ENCODE measurements at regions not wholly inside any gene's neighbourhood (a gene's known extent, or its start where the extent isn't known, plus 50 kb on each side); places are given as distances from the start of the nearest gene placed in this dataset.
"Not testable (repeated sequence)": the region's sequence is repeated elsewhere in the genome, so short reads cannot be mapped to it uniquely, and the experiment has no call there.

DNA sequence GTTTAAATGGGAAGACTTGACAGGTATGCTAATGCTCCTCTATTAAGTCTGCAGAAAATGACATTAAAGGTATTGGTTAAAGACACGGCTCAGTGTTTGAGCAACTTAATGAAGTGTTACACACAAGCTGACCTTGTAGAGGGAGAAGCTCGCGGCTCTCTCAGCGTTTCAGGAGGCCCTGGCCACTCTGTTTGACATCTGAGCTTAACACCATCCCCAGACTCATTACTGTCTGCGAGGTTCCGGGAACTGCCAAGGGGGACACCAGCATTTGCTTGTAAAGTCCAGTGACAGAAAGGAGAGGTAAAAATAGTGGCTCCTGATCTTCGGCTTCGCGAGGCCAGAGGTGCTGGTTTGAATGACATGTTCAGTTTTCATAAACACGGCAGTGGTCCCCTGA is 540.7 kb upstream of the CADM1 start:
- no peak overlapping the region for H3K4me3 ChIP-seq (ENCODE audit: low read length)
- no peak for DNase-seq (ENCODE audit: low read depth)
- TF ChIP-seq, protein P1, sequence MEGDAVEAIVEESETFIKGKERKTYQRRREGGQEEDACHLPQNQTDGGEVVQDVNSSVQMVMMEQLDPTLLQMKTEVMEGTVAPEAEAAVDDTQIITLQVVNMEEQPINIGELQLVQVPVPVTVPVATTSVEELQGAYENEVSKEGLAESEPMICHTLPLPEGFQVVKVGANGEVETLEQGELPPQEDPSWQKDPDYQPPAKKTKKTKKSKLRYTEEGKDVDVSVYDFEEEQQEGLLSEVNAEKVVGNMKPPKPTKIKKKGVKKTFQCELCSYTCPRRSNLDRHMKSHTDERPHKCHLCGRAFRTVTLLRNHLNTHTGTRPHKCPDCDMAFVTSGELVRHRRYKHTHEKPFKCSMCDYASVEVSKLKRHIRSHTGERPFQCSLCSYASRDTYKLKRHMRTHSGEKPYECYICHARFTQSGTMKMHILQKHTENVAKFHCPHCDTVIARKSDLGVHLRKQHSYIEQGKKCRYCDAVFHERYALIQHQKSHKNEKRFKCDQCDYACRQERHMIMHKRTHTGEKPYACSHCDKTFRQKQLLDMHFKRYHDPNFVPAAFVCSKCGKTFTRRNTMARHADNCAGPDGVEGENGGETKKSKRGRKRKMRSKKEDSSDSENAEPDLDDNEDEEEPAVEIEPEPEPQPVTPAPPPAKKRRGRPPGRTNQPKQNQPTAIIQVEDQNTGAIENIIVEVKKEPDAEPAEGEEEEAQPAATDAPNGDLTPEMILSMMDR (conservative IDR thresholded peaks at IDR 0.05; ENCODE audit: low read depth, low read length): no peak

DNA sequence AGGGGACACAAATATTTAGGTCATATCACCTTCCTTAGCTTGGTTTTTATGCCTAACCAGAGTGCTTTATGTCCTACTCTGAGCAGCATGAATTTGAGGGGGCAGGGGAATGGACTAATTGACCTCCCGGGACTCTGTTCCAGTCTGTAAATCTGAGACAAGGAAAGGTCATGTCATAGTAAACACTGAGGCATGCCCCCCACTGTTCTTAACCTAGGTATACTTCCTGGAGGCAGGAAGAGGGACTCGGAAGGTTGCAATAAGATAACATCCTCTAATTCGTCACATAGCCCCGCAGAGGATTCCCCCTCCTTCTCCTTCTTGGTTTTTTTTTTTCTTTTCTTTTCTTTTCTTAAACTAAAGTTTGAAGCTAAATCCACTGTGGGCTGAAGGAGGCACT is 540.3 kb upstream of the CADM1 start:
- no peak overlapping the region for H3K4me3 ChIP-seq (ENCODE audit: low read length)
- TF ChIP-seq, protein P1 (conservative IDR thresholded peaks at IDR 0.05; ENCODE audit: low read depth, low read length): no peak
- no peak for DNase-seq (ENCODE audit: low read depth)

DNA sequence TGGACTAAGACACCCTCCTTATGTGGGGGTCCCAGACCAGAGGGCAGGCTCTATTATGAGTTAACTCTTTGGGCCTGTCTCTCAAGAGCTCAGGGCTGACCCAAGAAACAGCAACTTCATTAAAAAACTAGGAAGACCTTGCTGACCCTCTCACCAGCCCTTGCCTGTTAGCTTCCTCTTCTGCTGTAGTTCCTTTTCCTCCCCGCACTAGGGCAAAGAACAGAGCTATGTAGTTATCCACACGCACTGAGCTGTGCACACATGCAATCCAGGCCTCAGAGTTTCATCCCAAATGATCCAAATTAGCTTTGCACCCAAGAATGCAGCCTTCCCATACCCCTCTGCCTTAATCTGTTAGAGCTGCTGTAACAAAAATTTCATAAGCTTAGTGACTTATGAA is 539.6 kb upstream of the CADM1 start:
- H3K4me3 ChIP-seq (ENCODE audit: low read length): no peak overlapping the region
- TF ChIP-seq, protein P1 (conservative IDR thresholded peaks at IDR 0.05; ENCODE audit: low read depth, low read length): no peak
- no peak for DNase-seq (ENCODE audit: low read depth)

DNA sequence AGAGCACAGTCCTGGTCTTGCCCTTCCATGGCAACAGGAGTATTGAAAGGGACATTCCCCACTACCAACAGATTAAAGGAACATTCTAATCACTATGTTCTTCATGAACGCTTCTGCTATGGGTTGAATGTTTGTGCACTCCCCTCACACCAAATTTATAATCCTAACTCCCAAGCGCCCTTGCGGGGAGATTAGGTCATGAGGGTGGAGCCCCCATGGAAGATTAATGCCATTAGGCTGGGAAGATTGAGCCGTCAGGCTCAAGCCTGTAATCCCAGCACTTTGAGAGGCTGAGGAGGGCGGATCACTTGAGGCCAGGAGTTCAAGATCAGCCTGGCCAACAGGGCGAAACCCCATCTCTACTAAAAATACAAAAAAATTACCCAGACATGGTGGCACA is 538.8 kb upstream of the CADM1 start:
- not testable (repeated sequence) for DNase-seq (ENCODE audit: low read depth); H3K4me3 ChIP-seq (ENCODE audit: low read length)

DNA sequence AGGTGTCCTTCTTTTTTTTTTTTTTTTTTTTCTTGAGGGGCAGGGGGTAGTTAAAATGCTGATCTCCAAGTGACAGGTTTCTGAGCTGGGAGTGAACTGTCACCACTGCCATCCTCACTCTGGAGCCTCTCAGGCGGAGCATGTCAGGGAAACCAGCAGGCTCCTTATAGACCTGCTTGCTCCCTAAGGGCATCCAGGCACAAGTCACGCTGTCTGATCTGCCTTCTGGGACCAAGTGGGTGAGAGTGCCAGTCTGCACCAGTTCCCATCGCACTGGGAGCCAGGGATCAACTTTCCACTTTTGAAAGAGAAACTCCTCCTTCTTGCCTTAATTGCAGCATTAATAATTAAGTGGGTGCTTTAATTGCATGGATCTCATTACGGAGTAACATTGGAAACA is 537.9 kb upstream of the CADM1 start:
- DNase-seq (ENCODE audit: low read depth): no peak
- TF ChIP-seq, protein P1 (conservative IDR thresholded peaks at IDR 0.05; ENCODE audit: low read depth, low read length): no peak

DNA sequence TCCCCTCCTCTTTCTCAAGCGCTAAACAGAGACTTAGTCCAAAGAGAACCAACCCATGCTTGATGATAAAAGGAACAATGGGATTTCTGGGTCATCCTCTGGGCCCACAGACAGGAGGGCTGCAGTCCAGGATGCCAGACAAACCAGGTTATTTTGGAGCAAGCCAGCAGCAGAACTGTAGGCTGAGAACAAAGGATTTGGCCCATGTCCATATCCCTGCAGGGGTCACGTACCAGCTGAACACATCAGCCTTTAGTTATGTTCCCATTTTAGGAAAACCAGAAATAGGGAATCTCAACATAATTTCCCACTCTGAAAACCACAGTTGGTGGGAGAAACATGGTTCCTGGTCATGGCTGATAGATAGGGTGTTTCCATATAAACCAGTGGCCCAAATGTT is 533.6 kb upstream of the CADM1 start:
- no peak for DNase-seq (ENCODE audit: low read depth)
- H3K4me3 ChIP-seq (ENCODE audit: low read length): no peak overlapping the region
- TF ChIP-seq, protein P1 (conservative IDR thresholded peaks at IDR 0.05; ENCODE audit: low read depth, low read length): no peak

More for the DNA sequence above, 537.9 kb upstream of the CADM1 start:
- no peak overlapping the region for H3K4me3 ChIP-seq (ENCODE audit: low read length)

DNA sequence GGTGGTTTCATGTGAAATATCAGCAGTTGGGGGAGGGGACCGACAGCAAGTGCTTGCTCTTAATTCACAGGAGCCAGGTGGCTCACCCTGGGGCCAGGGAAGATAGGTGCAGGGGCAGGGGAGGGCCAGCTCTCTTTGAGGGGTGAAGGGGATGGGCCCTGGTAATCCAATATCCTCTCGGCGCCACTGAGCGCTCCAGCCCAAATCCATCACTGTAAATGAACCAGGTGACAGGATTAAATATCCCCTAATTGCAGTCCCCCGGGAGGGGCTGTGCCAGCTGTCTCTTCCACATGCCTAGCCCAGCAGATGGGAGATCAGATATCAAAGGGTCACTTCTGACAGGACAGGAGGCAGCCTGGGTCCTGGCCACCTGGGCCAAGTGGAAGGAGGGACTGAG is 531.8 kb upstream of the CADM1 start:
- no peak overlapping the region for H3K4me3 ChIP-seq (ENCODE audit: low read length)
- DNase-seq (ENCODE audit: low read depth): no peak

More for the DNA sequence above, 531.8 kb upstream of the CADM1 start:
- TF ChIP-seq, protein P1 (conservative IDR thresholded peaks at IDR 0.05; ENCODE audit: low read depth, low read length): no peak

All from retinal pigment epithelial cell (primary cell).